ENCODE measurements at regions not wholly inside any gene's neighbourhood (a gene's known extent, or its start where the extent isn't known, plus 50 kb on each side); places are given as distances from the start of the nearest gene placed in this dataset.

DNA sequence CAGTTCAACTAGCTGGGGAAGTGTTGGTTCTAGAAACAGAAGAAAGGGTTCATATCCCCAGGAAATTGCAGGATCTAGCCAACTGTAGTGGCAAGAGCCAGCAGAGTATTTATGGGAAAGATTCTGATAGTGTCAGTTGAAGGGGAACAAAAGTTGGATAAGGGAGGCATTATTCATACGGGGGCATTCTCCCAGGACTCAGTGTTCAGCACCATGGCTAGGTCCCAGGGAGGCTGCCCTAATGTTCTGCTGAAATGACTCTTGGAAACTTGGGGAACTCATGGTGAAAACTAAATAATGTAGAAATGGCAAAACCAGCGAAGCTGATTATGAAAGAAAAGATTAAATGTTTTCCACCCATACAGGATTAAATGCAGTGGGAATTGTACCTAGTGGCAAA lies 543.7 kb downstream of the TRIB2 start:
- FAIRE-seq (no peak), ATAC-seq (no peak), DNase-seq (ENCODE audit: low read depth in 1 of 2, low spot score in 1 of 2) (no peak)
- CTCF ChIA-PET: no interaction called here
- H3K27ac ChIP-seq: no peak overlapping the region
- no peaks in the 10 kb centered on the region; the same call in 2 of the 3 replicates for H3K9me3 ChIP-seq
- no peak overlapping the region for H3K4me3 ChIP-seq
- WGBS (ENCODE audit: missing lambda C conversion rate): 0% methylated on average over 2 of the region's 2 CpGs
- TF ChIP-seq TFCP2L1 (CRISPR knock-in tag; IDR thresholded peaks at IDR 0.05) (no peak), MYC (IDR thresholded peaks at IDR 0.05; ENCODE audit: borderline replicate concordance, low read length) (no peak), JUN (IDR thresholded peaks at IDR 0.05) (no peak), RCOR1 (IDR thresholded peaks at IDR 0.05; ENCODE audit: low read depth, low read length) (no peak), NPAS2 (CRISPR knock-in tag; IDR thresholded peaks at IDR 0.05; ENCODE audit: borderline replicate concordance) (no peak), EHMT2 (IDR thresholded peaks at IDR 0.05; ENCODE audit: low read depth) (no peak), MAZ (IDR thresholded peaks at IDR 0.05; ENCODE audit: borderline replicate concordance, low read depth, low read length) (no peak), EP300 (IDR thresholded peaks at IDR 0.05) (no peak), KDM5A (IDR thresholded peaks at IDR 0.05) (no peak), FOSL2 (IDR thresholded peaks at IDR 0.05) (no peak), FOSL2 (CRISPR knock-in tag; IDR thresholded peaks at IDR 0.05) (no peak), NFE2L2 (conservative IDR thresholded peaks at IDR 0.05; ENCODE audit: low read length) (no peak), CBX8 (IDR thresholded peaks at IDR 0.05) (no peak), FOSB (CRISPR knock-in tag; IDR thresholded peaks at IDR 0.05) (no peak), HOXB5 (CRISPR knock-in tag; IDR thresholded peaks at IDR 0.05) (no peak)
- TF ChIP-seq, protein P1, sequence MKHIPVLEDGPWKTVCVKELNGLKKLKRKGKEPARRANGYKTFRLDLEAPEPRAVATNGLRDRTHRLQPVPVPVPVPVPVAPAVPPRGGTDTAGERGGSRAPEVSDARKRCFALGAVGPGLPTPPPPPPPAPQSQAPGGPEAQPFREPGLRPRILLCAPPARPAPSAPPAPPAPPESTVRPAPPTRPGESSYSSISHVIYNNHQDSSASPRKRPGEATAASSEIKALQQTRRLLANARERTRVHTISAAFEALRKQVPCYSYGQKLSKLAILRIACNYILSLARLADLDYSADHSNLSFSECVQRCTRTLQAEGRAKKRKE (CRISPR knock-in tag; IDR thresholded peaks at IDR 0.05; ENCODE audit: low read depth): no peak
- no peaks in the 10 kb centered on the region for H3K4me1 ChIP-seq
- POLR2A ChIA-PET: no interaction called here
- no peak overlapping the region for H3K4me2 ChIP-seq

DNA sequence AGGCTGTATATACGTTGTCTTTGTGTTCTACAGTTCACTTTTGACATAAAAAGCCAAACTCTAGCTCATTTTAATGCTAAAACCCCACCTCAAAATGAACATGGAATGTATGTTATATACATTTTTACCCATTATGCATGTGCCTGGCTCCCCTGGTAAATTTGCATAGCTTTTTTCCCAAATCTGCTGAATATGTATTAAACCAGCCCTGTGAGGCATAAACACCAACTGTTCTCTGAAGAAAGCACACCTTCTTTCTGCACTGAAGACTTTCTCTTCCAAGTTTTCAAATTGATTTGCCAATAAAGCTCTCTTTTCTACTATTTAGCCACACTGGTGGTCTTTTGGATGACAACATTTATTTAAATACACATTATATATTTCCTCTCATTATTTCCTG lies 549.4 kb downstream of the TRIB2 start:
- no peak for DNase-seq (ENCODE audit: low read depth in 1 of 2, low spot score in 1 of 2)
- no peak for ATAC-seq
- TF ChIP-seq RARB (CRISPR knock-in tag; IDR thresholded peaks at IDR 0.05) (no peak), RAD21 (conservative IDR thresholded peaks at IDR 0.05 in 1 of 2, IDR thresholded peaks at IDR 0.05 in 1 of 2) (no peak), RNF2 (IDR thresholded peaks at IDR 0.05; ENCODE audit: borderline replicate concordance, low read depth) (no peak), REST (IDR thresholded peaks at IDR 0.05) (no peak), NFE2L2 (conservative IDR thresholded peaks at IDR 0.05; ENCODE audit: low read length) (no peak), KDM1A (IDR thresholded peaks at IDR 0.05; ENCODE audit: low read depth) (no peak), HOXB13 (CRISPR knock-in tag; IDR thresholded peaks at IDR 0.05; ENCODE audit: low read depth) (no peak), E2F6 (IDR thresholded peaks at IDR 0.05; ENCODE audit: borderline replicate concordance, low read depth) (no peak), JUN (IDR thresholded peaks at IDR 0.05) (no peak), SREBF2 (IDR thresholded peaks at IDR 0.05) (no peak), MYC (IDR thresholded peaks at IDR 0.05; ENCODE audit: borderline replicate concordance, low read length) (no peak), NPAS2 (CRISPR knock-in tag; IDR thresholded peaks at IDR 0.05; ENCODE audit: borderline replicate concordance) (no peak), JUNB (IDR thresholded peaks at IDR 0.05) (no peak), HEYL (CRISPR knock-in tag; IDR thresholded peaks at IDR 0.05) (no peak), RCOR1 (IDR thresholded peaks at IDR 0.05; ENCODE audit: low read depth, low read length) (no peak), FOSL2 (IDR thresholded peaks at IDR 0.05) (no peak), FOSL2 (CRISPR knock-in tag; IDR thresholded peaks at IDR 0.05) (no peak)
- Histone ChIP-seq H3K4me1 (no peaks in the 10 kb centered on the region), H3K4me2 (no peak overlapping the region), H3K9me3 (no peaks in the 10 kb centered on the region; the same call in 2 of the 3 replicates), H3K27ac (no peak overlapping the region), H3K4me3 (no peak overlapping the region)
- 0% methylated on average over 1 of the region's 1 CpG for WGBS (ENCODE audit: missing lambda C conversion rate)
- CTCF ChIA-PET: no interaction called here
- no peak for FAIRE-seq
- POLR2A ChIA-PET: no interaction called here

Data from A549 (cell line).